Left lobe of liver (tissue), 2 donors: ENCODE measurements at regions not wholly inside any gene's neighbourhood (a gene's known extent, or its start where the extent isn't known, plus 50 kb on each side); places are given as distances from the start of the nearest gene placed in this dataset.
A peak's percentile ranks its signal among the peaks of the same experiment; 100 is the strongest.

Source experiments
- ATAC-seq: fragments of 200-7000 bp; cut with Tn5 transposase; one replicate; pipeline ENCODE4 v1.9.1; 2020; ENCODE audit warnings: mild to moderate bottlenecking, moderate library complexity
- DNase-seq: peaks from one replicate; pipeline ENCODE4 v3.0.0-alpha.2; 2020; ENCODE audit warnings: low spot score
- donor health status: DM: no; HTN: no; CAD: no; lungs with moderate emphysema.
- donor health status: DM: no; HTN: yes; CAD: no.

GRCh38 chr18:45222180-45222579 is 393.1 kb upstream of the SLC14A2 start:
- no peak for ATAC-seq
- DNase-seq, result no peak

- no peak for ATAC-seq
- DNase-seq, result no peak
These were observed 388.1 kb upstream of the SLC14A2 start for GRCh38 chr18:45227001-45227742.

- DNase-seq, result no peak
- ATAC-seq, result no peak
These were observed 386.4 kb upstream of the SLC14A2 start for GRCh38 chr18:45228796-45229388.

GRCh38 chr18:45231617-45232016 is 383.7 kb upstream of the SLC14A2 start:
- no peak for DNase-seq
- ATAC-seq, result no peak

GRCh38 chr18:45232061-45232460 is 383.2 kb upstream of the SLC14A2 start:
- no peak for ATAC-seq
- no peak for DNase-seq

GRCh38 chr18:45236676-45237075 is 378.6 kb upstream of the SLC14A2 start:
- DNase-seq (no peak), ATAC-seq (no peak)

- ATAC-seq (no peak), DNase-seq (no peak)
These were observed 377.8 kb upstream of the SLC14A2 start for GRCh38 chr18:45237343-45238098.

GRCh38 chr18:45241271-45241670 is 374.0 kb upstream of the SLC14A2 start:
- no peak for ATAC-seq
- no peak for DNase-seq

GRCh38 chr18:45241982-45242565 is 373.2 kb upstream of the SLC14A2 start:
- DNase-seq (no peak), ATAC-seq (peak; percentile 59)

GRCh38 chr18:45243340-45244110 is 371.8 kb upstream of the SLC14A2 start:
- no peak for DNase-seq
- ATAC-seq, result no peak

GRCh38 chr18:45245091-45245511 is 370.2 kb upstream of the SLC14A2 start:
- ATAC-seq, result no peak
- DNase-seq, result no peak

GRCh38 chr18:45248240-45248903 is 366.9 kb upstream of the SLC14A2 start:
- ATAC-seq (peak; percentile 89), DNase-seq (no peak)

- no peak for ATAC-seq
These were observed 366.0 kb upstream of the SLC14A2 start for GRCh38 chr18:45249246-45249661.

GRCh38 chr18:45250479-45250878 is 364.8 kb upstream of the SLC14A2 start:
- ATAC-seq (no peak), DNase-seq (no peak)

More at GRCh38 chr18:45249246-45249661, 366.0 kb upstream of the SLC14A2 start:
- DNase-seq, result no peak

- no peak for DNase-seq
- no peak for ATAC-seq
These were observed 364.0 kb upstream of the SLC14A2 start for GRCh38 chr18:45251236-45251635.

- ATAC-seq (no peak), DNase-seq (no peak)
These were observed 362.8 kb upstream of the SLC14A2 start for GRCh38 chr18:45252474-45252873.

- no peak for ATAC-seq
These were observed 362.2 kb upstream of the SLC14A2 start for GRCh38 chr18:45253056-45253565.

GRCh38 chr18:45253973-45254708 is 361.1 kb upstream of the SLC14A2 start:
- ATAC-seq, result peak; percentile 84
- peak; percentile 70 for DNase-seq

More at GRCh38 chr18:45253056-45253565, 362.2 kb upstream of the SLC14A2 start:
- no peak for DNase-seq

- ATAC-seq, result peak; percentile 27
- no peak for DNase-seq
These were observed 360.6 kb upstream of the SLC14A2 start for GRCh38 chr18:45254709-45255082.
